ENCODE measurements at regions not wholly inside any gene's neighbourhood (a gene's known extent, or its start where the extent isn't known, plus 50 kb on each side); places are given as distances from the start of the nearest gene placed in this dataset.

DNA sequence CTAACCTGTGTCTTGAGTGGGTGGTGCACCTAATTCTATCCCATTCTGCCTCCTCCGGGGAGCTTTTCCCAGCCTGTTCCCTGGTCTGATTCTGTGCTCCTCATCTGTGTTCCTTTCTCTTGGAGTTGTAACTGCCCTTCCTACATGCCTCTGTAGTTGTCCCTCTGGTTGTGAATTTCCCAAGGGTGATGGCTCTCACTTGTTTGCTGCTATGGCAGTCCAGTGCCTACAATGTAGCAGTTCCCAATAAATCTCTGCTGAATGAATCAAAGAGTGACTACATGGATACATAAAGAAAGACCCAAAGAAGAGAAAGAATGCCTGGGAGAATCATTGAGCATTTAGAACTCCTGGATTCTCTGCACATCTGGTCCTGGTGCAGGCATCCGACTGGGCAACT lies 141.6 kb downstream of the HS3ST1 start:
- H3K4me2 ChIP-seq (ENCODE audit: low read length): no peak overlapping the region
- DNase-seq (ENCODE audit: low read depth, low spot score) (no peak), ATAC-seq (no peak)
- H3K79me2 ChIP-seq (ENCODE audit: insufficient read depth, low read length): no peaks in the 10 kb centered on the region
- no peaks in the 10 kb centered on the region for H3K36me3 ChIP-seq (ENCODE audit: control insufficient read depth in 1 of 2, insufficient read depth in 2 of 2, low read length in 2 of 2)
- H3K4me1 ChIP-seq (ENCODE audit: control insufficient read depth in 1 of 2, insufficient read depth in 2 of 2, low read length in 2 of 2): no peaks in the 10 kb centered on the region; a peak in 1 of 4 replicates
- no peaks in the 10 kb centered on the region for H4K20me1 ChIP-seq (ENCODE audit: insufficient read depth)
- ChIA-PET POLR2A (no interaction called here), RAD21 (ENCODE audit: low non-redundant PET in 1 of 2, low total read pairs in 2 of 2, uncharacterized antibody in 2 of 2, unreplicated experiment in 2 of 2) (no interaction called here), CTCF (no interaction called here)
- TF ChIP-seq, protein P1, sequence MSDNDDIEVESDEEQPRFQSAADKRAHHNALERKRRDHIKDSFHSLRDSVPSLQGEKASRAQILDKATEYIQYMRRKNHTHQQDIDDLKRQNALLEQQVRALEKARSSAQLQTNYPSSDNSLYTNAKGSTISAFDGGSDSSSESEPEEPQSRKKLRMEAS (IDR thresholded peaks at IDR 0.05): no peak
- TF ChIP-seq JUND (IDR thresholded peaks at IDR 0.05): no peak
- TF ChIP-seq CBX3 (IDR thresholded peaks at IDR 0.05; ENCODE audit: low read depth): no peak
- no peak for TF ChIP-seq EGR1 (IDR thresholded peaks at IDR 0.05; ENCODE audit: low read depth)
- no peak for TF ChIP-seq YY1 (IDR thresholded peaks at IDR 0.05; ENCODE audit: extremely low read depth, insufficient replicate concordance, low read depth, low read length)
- intact Hi-C loops (cut with micrococcal nuclease): no loop called here
- no peaks in the 10 kb centered on the region for H3K9me3 ChIP-seq (ENCODE audit: control insufficient read depth in 1 of 2, insufficient read depth in 1 of 2, low read depth in 1 of 2, low read length in 2 of 2)
- no peaks in the 10 kb centered on the region for H3K9me2 ChIP-seq (ENCODE audit: insufficient read depth)
- no peaks in the 10 kb centered on the region for H3K27me3 ChIP-seq (ENCODE audit: insufficient read depth, low read length)
- no peak overlapping the region for H3K9ac ChIP-seq (ENCODE audit: low read length)
- no peak overlapping the region for H3K27ac ChIP-seq (ENCODE audit: low read depth, low read length)
- no peak overlapping the region for H2AFZ ChIP-seq (ENCODE audit: low read depth, low read length, poor library complexity, severe bottlenecking)
- no TSS peak for BruUV-seq (replicated peaks)
- no peak overlapping the region for H3K4me3 ChIP-seq (replicated peaks in 1 of 2; ENCODE audit: low read depth in 1 of 2, low read length in 2 of 2)

DNA sequence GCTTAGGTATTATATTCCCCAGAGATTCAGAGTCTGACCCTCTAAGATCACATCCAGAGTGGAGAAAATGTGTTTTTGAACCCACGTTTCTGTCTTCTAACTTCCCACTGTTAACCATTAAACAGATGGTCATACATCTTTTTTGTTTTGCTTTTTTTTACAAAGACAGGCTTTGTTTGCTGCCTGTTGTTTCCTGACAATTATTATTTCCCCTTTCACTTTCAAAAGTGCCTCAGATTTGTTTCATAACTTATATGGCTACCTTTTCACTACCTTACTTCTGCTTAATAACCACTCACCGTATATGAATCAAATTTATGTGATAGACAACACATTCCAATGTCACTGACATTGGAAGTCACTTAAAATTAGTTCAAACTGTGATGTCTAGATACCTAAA lies 142.2 kb downstream of the HS3ST1 start:
- no TSS peak for BruUV-seq (replicated peaks)
- Histone ChIP-seq H3K4me2 (ENCODE audit: low read length) (no peak overlapping the region), H3K9ac (ENCODE audit: low read length) (no peak overlapping the region), H3K36me3 (ENCODE audit: control insufficient read depth in 1 of 2, insufficient read depth in 2 of 2, low read length in 2 of 2) (no peaks in the 10 kb centered on the region), H3K79me2 (ENCODE audit: insufficient read depth, low read length) (no peaks in the 10 kb centered on the region), H3K9me2 (ENCODE audit: insufficient read depth) (no peaks in the 10 kb centered on the region), H2AFZ (ENCODE audit: low read depth, low read length, poor library complexity, severe bottlenecking) (no peak overlapping the region), H4K20me1 (ENCODE audit: insufficient read depth) (no peaks in the 10 kb centered on the region), H3K27ac (ENCODE audit: low read depth, low read length) (no peak overlapping the region), H3K27me3 (ENCODE audit: insufficient read depth, low read length) (no peaks in the 10 kb centered on the region), H3K4me3 (replicated peaks in 1 of 2; ENCODE audit: low read depth in 1 of 2, low read length in 2 of 2) (no peak overlapping the region), H3K4me1 (ENCODE audit: control insufficient read depth in 1 of 2, insufficient read depth in 2 of 2, low read length in 2 of 2) (no peaks in the 10 kb centered on the region; a peak in 1 of 4 replicates), H3K9me3 (ENCODE audit: control insufficient read depth in 1 of 2, insufficient read depth in 1 of 2, low read depth in 1 of 2, low read length in 2 of 2) (no peaks in the 10 kb centered on the region)
- ChIA-PET POLR2A (no interaction called here), CTCF (no interaction called here), RAD21 (ENCODE audit: low non-redundant PET in 1 of 2, low total read pairs in 2 of 2, uncharacterized antibody in 2 of 2, unreplicated experiment in 2 of 2) (no interaction called here)
- DNase-seq (ENCODE audit: low read depth, low spot score) (no peak), ATAC-seq (no peak)
- intact Hi-C loops (cut with micrococcal nuclease): no loop called here
- TF ChIP-seq EZH2 (IDR thresholded peaks at IDR 0.05) (no peak), SP1 (IDR thresholded peaks at IDR 0.05; ENCODE audit: low read depth) (no peak), CBX3 (IDR thresholded peaks at IDR 0.05; ENCODE audit: low read depth) (no peak), SRF (IDR thresholded peaks at IDR 0.05; ENCODE audit: low read depth) (no peak), POLR2AphosphoS5 (IDR thresholded peaks at IDR 0.05; ENCODE audit: low read depth, low read length) (no peak), EGR1 (IDR thresholded peaks at IDR 0.05; ENCODE audit: low read depth) (no peak), ELF1 (IDR thresholded peaks at IDR 0.05; ENCODE audit: borderline replicate concordance, low read depth) (no peak), ZFX (IDR thresholded peaks at IDR 0.05) (no peak), ZNF274 (IDR thresholded peaks at IDR 0.05; ENCODE audit: low read depth, low read length) (no peak), FOSL1 (IDR thresholded peaks at IDR 0.05; ENCODE audit: low read depth) (no peak), YY1 (IDR thresholded peaks at IDR 0.05; ENCODE audit: extremely low read depth, insufficient replicate concordance, low read depth, low read length) (no peak), EZH2phosphoT487 (IDR thresholded peaks at IDR 0.05; ENCODE audit: borderline replicate concordance) (no peak), SIN3A (IDR thresholded peaks at IDR 0.05; ENCODE audit: low read depth) (no peak), JUND (IDR thresholded peaks at IDR 0.05) (no peak), POLR2A (IDR thresholded peaks at IDR 0.05; ENCODE audit: borderline replicate concordance, extremely low read depth, insufficient read depth, insufficient read length) (no peak)
- TF ChIP-seq, protein P2, sequence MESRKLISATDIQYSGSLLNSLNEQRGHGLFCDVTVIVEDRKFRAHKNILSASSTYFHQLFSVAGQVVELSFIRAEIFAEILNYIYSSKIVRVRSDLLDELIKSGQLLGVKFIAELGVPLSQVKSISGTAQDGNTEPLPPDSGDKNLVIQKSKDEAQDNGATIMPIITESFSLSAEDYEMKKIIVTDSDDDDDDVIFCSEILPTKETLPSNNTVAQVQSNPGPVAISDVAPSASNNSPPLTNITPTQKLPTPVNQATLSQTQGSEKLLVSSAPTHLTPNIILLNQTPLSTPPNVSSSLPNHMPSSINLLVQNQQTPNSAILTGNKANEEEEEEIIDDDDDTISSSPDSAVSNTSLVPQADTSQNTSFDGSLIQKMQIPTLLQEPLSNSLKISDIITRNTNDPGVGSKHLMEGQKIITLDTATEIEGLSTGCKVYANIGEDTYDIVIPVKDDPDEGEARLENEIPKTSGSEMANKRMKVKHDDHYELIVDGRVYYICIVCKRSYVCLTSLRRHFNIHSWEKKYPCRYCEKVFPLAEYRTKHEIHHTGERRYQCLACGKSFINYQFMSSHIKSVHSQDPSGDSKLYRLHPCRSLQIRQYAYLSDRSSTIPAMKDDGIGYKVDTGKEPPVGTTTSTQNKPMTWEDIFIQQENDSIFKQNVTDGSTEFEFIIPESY (IDR thresholded peaks at IDR 0.05; ENCODE audit: extremely low read depth, insufficient replicate concordance, low read length): no peak
- TF ChIP-seq, protein P3, sequence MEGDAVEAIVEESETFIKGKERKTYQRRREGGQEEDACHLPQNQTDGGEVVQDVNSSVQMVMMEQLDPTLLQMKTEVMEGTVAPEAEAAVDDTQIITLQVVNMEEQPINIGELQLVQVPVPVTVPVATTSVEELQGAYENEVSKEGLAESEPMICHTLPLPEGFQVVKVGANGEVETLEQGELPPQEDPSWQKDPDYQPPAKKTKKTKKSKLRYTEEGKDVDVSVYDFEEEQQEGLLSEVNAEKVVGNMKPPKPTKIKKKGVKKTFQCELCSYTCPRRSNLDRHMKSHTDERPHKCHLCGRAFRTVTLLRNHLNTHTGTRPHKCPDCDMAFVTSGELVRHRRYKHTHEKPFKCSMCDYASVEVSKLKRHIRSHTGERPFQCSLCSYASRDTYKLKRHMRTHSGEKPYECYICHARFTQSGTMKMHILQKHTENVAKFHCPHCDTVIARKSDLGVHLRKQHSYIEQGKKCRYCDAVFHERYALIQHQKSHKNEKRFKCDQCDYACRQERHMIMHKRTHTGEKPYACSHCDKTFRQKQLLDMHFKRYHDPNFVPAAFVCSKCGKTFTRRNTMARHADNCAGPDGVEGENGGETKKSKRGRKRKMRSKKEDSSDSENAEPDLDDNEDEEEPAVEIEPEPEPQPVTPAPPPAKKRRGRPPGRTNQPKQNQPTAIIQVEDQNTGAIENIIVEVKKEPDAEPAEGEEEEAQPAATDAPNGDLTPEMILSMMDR (IDR thresholded peaks at IDR 0.05 in 2 of 3, conservative IDR thresholded peaks at IDR 0.05 in 1 of 3; ENCODE audit: borderline replicate concordance in 1 of 3, insufficient read depth in 1 of 3, low read depth in 2 of 3, low read length in 2 of 3): no peak
- TF ChIP-seq, protein P1 (IDR thresholded peaks at IDR 0.05): no peak
